ENCODE measurements at regions not wholly inside any gene's neighbourhood (a gene's known extent, or its start where the extent isn't known, plus 50 kb on each side); places are given as distances from the start of the nearest gene placed in this dataset.
"Not testable (repeated sequence)": the region's sequence is repeated elsewhere in the genome, so short reads cannot be mapped to it uniquely, and the experiment has no call there.

- no peak for TF ChIP-seq POLR2A (IDR thresholded peaks at IDR 0.05; ENCODE audit: low read depth, low read length)
- FAIRE-seq: no peak
- no peak for DNase-seq (ENCODE audit: insufficient read length, low spot score)
Measured at GRCh38 chr3:126292318-126293070, 64.7 kb downstream of the KLF15 start.

DNA sequence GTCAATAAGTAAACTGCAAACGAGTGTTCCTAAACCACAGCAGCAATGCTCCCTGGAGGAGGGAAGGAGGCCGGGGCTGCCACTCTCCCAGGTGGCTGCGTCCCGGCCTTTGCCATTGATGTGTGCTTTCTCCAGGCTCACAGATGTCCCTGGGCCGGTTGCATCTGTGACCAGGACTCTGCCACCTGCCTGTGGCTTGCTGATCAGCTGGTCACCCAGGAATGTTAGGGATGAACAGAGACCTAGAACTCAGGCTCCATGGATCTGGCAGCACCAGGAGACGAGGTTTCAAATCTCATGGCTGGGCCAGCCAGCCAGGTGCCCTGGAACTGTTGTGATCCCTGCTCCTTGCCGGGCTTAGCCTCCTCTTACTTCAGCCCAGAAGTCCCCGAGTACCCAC is 65.7 kb downstream of the KLF15 start:
- FAIRE-seq (no peak), DNase-seq (ENCODE audit: insufficient read length, low spot score) (no peak)
- no peak for TF ChIP-seq POLR2A (IDR thresholded peaks at IDR 0.05; ENCODE audit: low read depth, low read length)

DNA sequence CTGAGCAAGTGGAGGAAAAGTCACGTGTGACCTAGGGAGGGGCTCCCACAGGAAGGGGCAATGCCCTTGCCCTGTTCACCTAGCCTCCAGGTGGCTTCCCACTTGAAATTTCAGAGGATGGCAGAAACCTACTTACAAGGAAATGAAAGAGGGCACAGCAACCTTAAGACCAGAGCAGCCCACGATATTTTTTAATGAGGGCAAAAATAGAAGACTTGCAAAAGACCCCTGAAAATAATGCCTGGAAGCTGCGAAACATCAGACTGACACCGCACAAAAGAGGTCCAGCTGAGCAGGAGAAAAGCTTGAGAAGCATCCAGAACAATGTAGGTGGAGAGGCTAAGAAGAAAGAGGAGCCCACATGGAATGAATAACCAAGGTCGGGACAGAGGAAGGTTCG is 66.1 kb downstream of the KLF15 start:
- no peak for DNase-seq (ENCODE audit: insufficient read length, low spot score)
- FAIRE-seq: no peak

DNA sequence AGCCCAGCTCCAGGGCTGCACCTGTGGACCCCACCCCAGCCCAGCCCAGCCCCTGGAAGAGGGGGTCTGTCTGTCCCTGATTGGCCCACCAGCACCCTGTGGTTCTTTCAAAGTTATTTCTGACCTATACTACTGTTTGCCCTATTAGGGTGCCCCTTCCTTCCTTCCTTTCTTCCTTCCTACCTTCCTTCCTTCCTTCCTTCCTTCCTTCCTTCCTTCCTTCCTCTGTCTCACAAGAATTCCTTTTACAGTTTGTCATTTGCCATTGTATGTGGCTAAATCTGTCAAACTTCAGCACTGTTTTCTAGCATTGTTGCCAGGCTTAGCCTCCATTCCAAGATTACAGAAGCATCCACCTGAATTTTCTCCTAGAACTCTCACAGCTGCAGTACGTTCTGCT is 66.9 kb downstream of the KLF15 start:
- FAIRE-seq: no peak
- no peak for TF ChIP-seq POLR2A (IDR thresholded peaks at IDR 0.05; ENCODE audit: low read depth, low read length)
- no peak for DNase-seq (ENCODE audit: insufficient read length, low spot score)

More for the DNA sequence above, 66.1 kb downstream of the KLF15 start:
- TF ChIP-seq POLR2A (IDR thresholded peaks at IDR 0.05; ENCODE audit: low read depth, low read length): no peak

GRCh38 chr3:126289096-126289495 is 68.1 kb downstream of the KLF15 start:
- TF ChIP-seq POLR2A (IDR thresholded peaks at IDR 0.05; ENCODE audit: low read depth, low read length): no peak
- DNase-seq (ENCODE audit: insufficient read length, low spot score): no peak
- no peak for FAIRE-seq

GRCh38 chr3:126288314-126288713 is 68.9 kb downstream of the KLF15 start:
- FAIRE-seq: no peak

DNA sequence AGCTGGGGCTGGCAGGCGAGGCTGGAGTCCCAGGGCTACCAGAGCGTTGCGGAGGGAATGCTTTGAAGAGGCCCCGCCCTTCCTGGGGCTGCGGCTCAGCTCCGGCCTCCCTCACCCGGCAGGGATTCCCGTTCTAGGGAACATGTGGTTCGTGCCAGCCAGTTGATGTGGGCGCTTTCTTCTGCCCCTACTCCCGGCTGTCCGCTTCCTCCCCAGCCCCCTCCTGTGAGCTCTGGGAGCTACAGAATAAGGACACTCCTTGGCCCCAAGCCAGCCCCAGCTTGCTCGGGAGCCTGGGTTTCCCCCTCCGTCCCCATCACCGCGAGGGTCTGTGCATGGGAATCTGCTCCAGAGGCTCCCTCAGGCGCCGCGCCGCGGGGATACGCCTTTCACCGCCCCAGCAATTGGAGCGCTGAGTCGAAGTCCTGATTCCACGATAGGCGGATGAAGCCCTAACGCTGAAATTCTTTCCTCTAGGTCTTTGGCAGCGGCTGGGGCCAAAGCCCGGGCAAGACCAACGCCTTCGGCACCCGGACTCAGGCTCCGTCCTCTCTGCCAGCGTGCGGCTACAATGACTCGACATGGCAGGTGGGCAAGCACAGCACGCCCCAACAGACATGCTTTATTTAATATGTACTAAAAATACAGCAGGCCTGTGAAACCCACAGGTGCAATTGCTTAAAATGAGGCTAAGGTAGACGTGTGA is 69.5 kb downstream of the KLF15 start:
- 0 out of 2 replicates have a peak, but pooled peaks have one; percentile 12 for TF ChIP-seq POLR2A (IDR thresholded peaks at IDR 0.05; ENCODE audit: low read depth, low read length)
- DNase-seq (ENCODE audit: insufficient read length, low spot score) (no peak), FAIRE-seq (no peak)

More at GRCh38 chr3:126288314-126288713, 68.9 kb downstream of the KLF15 start:
- no peak for DNase-seq (ENCODE audit: insufficient read length, low spot score)
- no peak for TF ChIP-seq POLR2A (IDR thresholded peaks at IDR 0.05; ENCODE audit: low read depth, low read length)

DNA sequence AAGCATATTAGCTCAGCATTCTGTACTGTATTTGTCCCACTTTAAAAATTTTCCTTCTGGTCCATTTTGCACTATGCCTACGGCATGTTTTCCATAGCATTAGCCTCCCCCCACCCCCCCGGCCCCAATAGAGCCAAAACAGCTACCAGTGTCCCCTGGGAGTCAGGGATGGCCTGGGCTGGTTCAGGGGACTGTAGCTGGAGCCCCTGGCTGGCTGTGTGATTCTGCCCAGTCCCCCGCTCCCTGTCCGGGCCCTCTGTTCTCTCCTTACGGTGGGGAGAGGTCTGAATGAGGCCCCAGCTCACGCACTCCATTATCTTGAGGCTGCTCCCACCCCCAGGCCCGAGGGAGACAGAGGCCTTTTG is 70.1 kb downstream of the KLF15 start:
- no peak for TF ChIP-seq POLR2A (IDR thresholded peaks at IDR 0.05; ENCODE audit: low read depth, low read length)
- no peak for FAIRE-seq
- no peak for DNase-seq (ENCODE audit: insufficient read length, low spot score)

DNA sequence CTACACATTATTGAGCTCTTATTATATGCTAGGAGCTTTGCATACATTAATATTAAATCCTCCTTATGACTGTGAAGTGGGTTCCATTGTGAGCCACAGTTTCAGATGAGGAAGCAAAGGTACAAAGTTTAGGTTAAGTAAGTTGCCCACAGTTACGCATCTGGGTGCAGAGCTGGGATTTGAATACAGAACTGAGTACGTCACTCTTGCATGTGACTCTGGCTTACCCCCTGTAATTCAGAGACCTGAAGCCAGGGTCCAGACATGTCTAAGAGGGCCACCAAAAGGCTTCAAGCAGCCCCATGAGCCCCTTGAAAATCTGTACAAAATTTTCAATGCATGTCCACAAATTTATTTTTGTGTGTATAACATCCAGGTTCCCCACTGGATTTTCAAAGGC is 71.8 kb downstream of the KLF15 start:
- no peak for TF ChIP-seq POLR2A (IDR thresholded peaks at IDR 0.05; ENCODE audit: low read depth, low read length)
- FAIRE-seq: no peak
- no peak for DNase-seq (ENCODE audit: insufficient read length, low spot score)

DNA sequence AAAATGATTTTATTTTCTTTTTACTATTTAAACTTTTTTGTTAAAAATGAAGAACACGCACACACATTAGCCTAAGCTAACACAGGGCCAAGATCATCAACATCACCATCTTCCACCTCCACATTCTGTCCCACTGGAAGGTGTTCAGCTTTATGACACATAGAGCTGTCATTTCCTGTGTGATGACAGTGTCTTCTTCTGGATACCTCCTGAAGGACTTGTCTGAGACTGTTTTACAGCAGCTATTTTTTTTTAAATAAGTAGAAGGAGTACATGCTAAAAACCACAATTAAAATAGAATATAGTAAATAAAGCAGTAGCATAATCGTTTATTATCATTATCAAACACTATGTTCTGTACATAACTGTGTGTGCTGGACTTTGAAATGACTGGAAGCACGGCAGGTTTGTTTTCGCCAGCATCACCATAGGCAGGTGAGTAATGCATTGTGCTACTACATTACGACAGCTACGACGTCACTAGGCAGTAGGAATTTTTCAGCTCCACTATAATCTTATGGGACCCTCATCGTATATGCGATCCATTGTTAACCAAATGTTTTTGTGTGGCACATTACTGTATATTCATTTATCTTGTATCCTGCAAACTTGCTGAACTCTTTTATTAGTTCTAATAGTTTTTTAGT is 72.8 kb downstream of the KLF15 start:
- no peak for DNase-seq (ENCODE audit: insufficient read length, low spot score)
- TF ChIP-seq POLR2A (IDR thresholded peaks at IDR 0.05; ENCODE audit: low read depth, low read length): no peak
- no peak for FAIRE-seq

DNA sequence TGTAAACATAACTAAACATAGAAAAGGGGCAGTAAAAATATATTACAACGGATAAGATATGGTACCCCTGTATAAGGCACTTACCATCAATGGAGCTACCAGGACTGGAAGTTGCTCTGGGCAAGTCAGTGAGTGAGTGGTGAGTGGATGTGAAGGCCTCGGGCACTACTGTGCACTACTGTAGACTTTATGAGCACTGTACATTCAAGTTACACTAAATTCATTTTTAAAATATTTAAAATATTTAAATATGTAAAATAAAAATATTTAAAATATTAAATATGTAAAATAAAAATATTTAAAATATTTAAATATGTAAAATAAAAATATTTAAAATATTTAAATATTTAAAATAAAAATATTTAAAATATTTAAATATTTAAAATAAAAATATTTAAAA is 73.6 kb downstream of the KLF15 start:
- DNase-seq (ENCODE audit: insufficient read length, low spot score): not testable (repeated sequence)

GRCh38 chr3:126279853-126280252 is 77.4 kb downstream of the KLF15 start:
- no peak for DNase-seq (ENCODE audit: insufficient read length, low spot score)
- no peak for TF ChIP-seq POLR2A (IDR thresholded peaks at IDR 0.05; ENCODE audit: low read depth, low read length)
- no peak for FAIRE-seq

More for the DNA sequence above, 73.6 kb downstream of the KLF15 start:
- FAIRE-seq: not testable (repeated sequence)

DNA sequence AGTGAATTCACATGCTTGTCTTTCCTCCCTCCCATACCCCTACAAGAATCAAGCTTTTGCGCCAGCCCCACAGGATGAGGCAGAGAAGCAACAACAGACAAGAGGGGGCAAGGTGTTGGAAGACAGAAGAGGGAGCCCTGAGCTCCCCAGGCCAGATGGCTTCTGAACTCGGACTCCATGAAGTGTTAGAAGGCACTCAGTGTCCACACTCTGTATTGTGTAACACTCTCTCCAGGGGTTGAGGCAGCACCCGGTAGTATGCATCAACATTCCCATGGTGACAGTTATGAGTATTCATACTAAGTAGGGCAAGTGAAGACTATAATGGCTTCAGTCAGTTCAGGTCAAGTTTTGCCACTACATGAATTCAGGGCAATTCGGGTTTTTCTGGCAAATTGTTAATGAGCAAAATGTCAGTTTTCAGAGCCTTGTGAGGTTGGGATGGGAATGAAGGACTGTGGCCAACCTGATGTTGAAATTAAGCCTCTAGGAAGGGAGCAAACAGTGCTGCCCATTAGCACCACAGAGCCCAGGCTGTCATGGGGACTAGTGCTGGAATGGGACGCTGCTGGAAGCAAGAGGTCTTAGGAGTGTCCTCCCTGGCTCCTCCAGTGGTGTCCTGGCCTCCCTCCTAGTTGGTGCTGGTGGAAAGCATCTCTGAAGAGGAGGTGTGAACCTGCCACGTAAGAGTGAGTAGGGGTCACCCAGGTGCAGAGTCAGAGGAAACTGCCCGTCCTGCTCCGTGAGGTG is 79.4 kb downstream of the KLF15 start:
- FAIRE-seq (no peak), DNase-seq (ENCODE audit: insufficient read length, low spot score) (no peak)
- TF ChIP-seq POLR2A (IDR thresholded peaks at IDR 0.05; ENCODE audit: low read depth, low read length): no peak

DNA sequence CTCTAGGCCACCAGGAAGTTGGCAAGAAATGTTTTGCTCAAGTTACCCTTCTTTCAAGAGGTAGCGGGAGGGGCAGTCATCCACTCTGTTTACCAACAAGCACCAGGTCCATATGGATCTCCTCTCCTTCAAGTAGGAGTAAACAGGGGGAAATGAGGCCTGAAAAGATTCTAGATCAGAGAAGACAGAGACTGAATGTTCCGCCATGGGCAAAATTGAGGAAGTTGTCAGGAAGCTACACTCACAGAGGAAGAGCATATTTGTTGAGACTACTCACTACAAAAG is 81.6 kb downstream of the KLF15 start:
- no peak for TF ChIP-seq POLR2A (IDR thresholded peaks at IDR 0.05; ENCODE audit: low read depth, low read length)
- FAIRE-seq (no peak), DNase-seq (ENCODE audit: insufficient read length, low spot score) (no peak)

All from H54 (cell line).